Tibial nerve (tissue), 4 donors: ENCODE measurements at regions not wholly inside any gene's neighbourhood (a gene's known extent, or its start where the extent isn't known, plus 50 kb on each side); places are given as distances from the start of the nearest gene placed in this dataset.
"Not testable (repeated sequence)": the region's sequence is repeated elsewhere in the genome, so short reads cannot be mapped to it uniquely, and the experiment has no call there.

ENCODE experiments used
- DNase-seq, 2 donors: peaks; one replicate each; pipeline ENCODE4 v3.0.0-alpha.2; 2019; ENCODE audit warnings: low spot score in 2 of 2
- H3K27ac ChIP-seq, 4 donors: fragments of 200-600 bp; sonication (generic) in 3 of 4; one replicate each; pipeline ENCODE4 v1.5.1; 2017 to 2019; ENCODE audit warnings: mild to moderate bottlenecking in 1 of 4
- H3K27me3 ChIP-seq, 2 donors: fragments of 200-600 bp; sonication (generic) in 1 of 2; one replicate each; pipeline versions ENCODE4 v1.5.1 to v1.6.0; 2017 to 2019
- H3K36me3 ChIP-seq, 3 donors: fragments of 200-600 bp; sonication (generic); one replicate each; pipeline ENCODE4 v1.5.1; 2018 to 2019
- H3K4me1 ChIP-seq, 4 donors: fragments of 200-600 bp; sonication (generic) in 3 of 4; one replicate each; pipeline ENCODE4 v1.5.1; 2017 to 2019
- H3K4me3 ChIP-seq, 4 donors: fragments of 200-600 bp; sonication (generic) in 3 of 4; one replicate each; pipeline ENCODE4 v1.5.1; 2017 to 2019; ENCODE audit warnings: mild to moderate bottlenecking in 1 of 4, moderate library complexity in 1 of 4
- H3K9me3 ChIP-seq, 4 donors: fragments of 200-600 bp; sonication (generic) in 3 of 4; one replicate each; pipeline ENCODE4 v1.5.1; 2017 to 2019
- EP300 ChIP-seq, 2 donors: sonication (generic); formaldehyde crosslinking; IDR thresholded peaks; one replicate each; pipeline ENCODE4 v1.6.1; 2017; ENCODE audit warnings: antibody characterized with exemption in 2 of 2, mild to moderate bottlenecking in 1 of 2
- POLR2A ChIP-seq, 2 donors: fragments of 450-650 bp; IDR thresholded peaks; one replicate each; pipeline ENCODE4 v1.6.1; 2017; ENCODE audit warnings: antibody characterized with exemption in 2 of 2, mild to moderate bottlenecking in 2 of 2, moderate library complexity in 2 of 2
- WGBS, 2 donors: methylation state at CpG; one replicate each; pipeline ENCODE4 v1.1.5; 2018; 5-methylcytosine and 5-hydroxymethylcytosine counted together
- TF ChIP-seq, protein P1 (sequence below), 5 experiments: fragments of 200-600 bp in 3 of 5; fragments of 450-650 bp in 2 of 5; sonication (generic) in 3 of 5; IDR thresholded peaks; one replicate each; pipeline ENCODE4 v1.5.1; 2016 to 2019; ENCODE audit warnings: antibody characterized with exemption in 5 of 5, mild to moderate bottlenecking in 3 of 5, moderate library complexity in 2 of 5

- Histone ChIP-seq H3K9me3 (peaks cover 0 to 12% (median 0%) of the 10 kb centered on the region in 4 donors), H3K36me3 (no peaks in the 10 kb centered on the region), H3K4me1 (no peaks in the 10 kb centered on the region), H3K4me3 (no peak overlapping the region), H3K27me3 (no peaks in the 10 kb centered on the region), H3K27ac (no peak overlapping the region)
- TF ChIP-seq POLR2A (IDR thresholded peaks at IDR 0.05) (no peak), EP300 (IDR thresholded peaks at IDR 0.05) (no peak)
- TF ChIP-seq, protein P1, sequence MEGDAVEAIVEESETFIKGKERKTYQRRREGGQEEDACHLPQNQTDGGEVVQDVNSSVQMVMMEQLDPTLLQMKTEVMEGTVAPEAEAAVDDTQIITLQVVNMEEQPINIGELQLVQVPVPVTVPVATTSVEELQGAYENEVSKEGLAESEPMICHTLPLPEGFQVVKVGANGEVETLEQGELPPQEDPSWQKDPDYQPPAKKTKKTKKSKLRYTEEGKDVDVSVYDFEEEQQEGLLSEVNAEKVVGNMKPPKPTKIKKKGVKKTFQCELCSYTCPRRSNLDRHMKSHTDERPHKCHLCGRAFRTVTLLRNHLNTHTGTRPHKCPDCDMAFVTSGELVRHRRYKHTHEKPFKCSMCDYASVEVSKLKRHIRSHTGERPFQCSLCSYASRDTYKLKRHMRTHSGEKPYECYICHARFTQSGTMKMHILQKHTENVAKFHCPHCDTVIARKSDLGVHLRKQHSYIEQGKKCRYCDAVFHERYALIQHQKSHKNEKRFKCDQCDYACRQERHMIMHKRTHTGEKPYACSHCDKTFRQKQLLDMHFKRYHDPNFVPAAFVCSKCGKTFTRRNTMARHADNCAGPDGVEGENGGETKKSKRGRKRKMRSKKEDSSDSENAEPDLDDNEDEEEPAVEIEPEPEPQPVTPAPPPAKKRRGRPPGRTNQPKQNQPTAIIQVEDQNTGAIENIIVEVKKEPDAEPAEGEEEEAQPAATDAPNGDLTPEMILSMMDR (IDR thresholded peaks at IDR 0.05), result no peak
- WGBS, 2 donors, result 61 to 62% methylated on average over 4 of the region's 4 CpGs
- DNase-seq, result no peak
Observed at GRCh38 chr16:64679976-64680690, 441.7 kb downstream of the CDH11 start.

GRCh38 chr16:64669573-64669972 is 452.3 kb downstream of the CDH11 start:
- H3K36me3 ChIP-seq, result no peaks in the 10 kb centered on the region
- no peaks in the 10 kb centered on the region for H3K4me1 ChIP-seq
- 94 to 95% methylated on average over 8 of the region's 8 CpGs for WGBS, 2 donors
- no peak for DNase-seq
- peaks cover 0 to 8% (median 0%) of the 10 kb centered on the region in 4 donors for H3K9me3 ChIP-seq
- TF ChIP-seq POLR2A (IDR thresholded peaks at IDR 0.05), result no peak
- TF ChIP-seq, protein P1 (IDR thresholded peaks at IDR 0.05), result no peak
- no peak for TF ChIP-seq EP300 (IDR thresholded peaks at IDR 0.05)
- H3K27ac ChIP-seq, result no peak overlapping the region
- H3K4me3 ChIP-seq, result no peak overlapping the region
- no peaks in the 10 kb centered on the region for H3K27me3 ChIP-seq

DNA sequence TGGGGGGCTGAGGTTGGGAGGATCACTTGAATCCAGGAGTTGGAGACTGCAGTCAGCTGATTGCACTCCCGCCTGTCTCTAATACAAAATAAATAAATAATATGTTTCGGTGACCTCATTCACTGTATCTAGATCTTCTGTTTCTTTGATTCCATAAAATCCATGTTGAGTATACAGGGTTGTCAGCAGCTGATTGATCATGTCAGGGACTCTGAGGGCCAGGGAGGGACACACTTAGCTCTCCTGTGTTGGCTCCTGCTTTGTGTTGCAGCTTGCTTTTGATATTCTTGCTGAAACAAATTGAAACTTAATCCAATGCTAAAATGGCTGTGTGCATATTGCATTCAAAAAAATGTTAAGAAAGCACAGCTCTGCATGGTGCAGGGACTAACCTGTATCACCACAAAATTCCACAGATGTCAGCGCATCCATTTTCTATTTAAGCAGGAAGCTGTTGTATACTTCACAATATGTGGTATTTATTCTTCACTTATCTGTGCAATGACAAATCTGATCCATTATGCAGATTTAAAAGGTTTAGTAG is 454.5 kb downstream of the CDH11 start:
- no peak for DNase-seq
- Histone ChIP-seq H3K4me1 (no peaks in the 10 kb centered on the region), H3K27ac (no peak overlapping the region), H3K9me3 (no peaks in the 10 kb centered on the region), H3K36me3 (no peaks in the 10 kb centered on the region), H3K4me3 (no peak overlapping the region), H3K27me3 (no peaks in the 10 kb centered on the region)
- TF ChIP-seq, protein P1 (IDR thresholded peaks at IDR 0.05), result no peak
- TF ChIP-seq POLR2A (IDR thresholded peaks at IDR 0.05) (no peak), EP300 (IDR thresholded peaks at IDR 0.05) (no peak)
- WGBS, 2 donors, result 94 to 100% methylated on average over 3 of the region's 3 CpGs

- not testable (repeated sequence) for H3K4me3 ChIP-seq, DNase-seq, H3K27ac ChIP-seq
Observed at GRCh38 chr16:64662312-64662711, 459.6 kb downstream of the CDH11 start.

DNA sequence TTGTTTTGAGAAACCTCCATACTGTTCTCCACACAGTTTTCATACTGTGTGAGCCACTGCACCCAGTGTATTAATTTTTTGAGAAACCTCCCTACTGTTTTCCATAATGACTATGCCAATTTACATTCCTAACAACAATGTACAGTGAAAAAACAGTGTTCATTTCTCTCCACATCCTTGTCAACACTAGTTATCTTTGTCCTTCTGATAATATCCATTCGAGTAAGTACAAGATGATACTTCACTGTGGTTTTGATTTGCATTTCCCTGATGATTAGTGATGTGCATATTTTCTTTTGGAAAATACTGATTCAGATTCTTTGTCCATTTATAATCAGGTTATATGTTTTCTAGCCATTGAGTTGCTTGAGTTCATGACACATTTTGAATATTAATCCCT is 462.0 kb downstream of the CDH11 start:
- Histone ChIP-seq H3K36me3 (no peaks in the 10 kb centered on the region), H3K27me3 (no peaks in the 10 kb centered on the region), H3K9me3 (no peaks in the 10 kb centered on the region), H3K4me3 (no peak overlapping the region), H3K27ac (no peak overlapping the region), H3K4me1 (no peaks in the 10 kb centered on the region)
- WGBS, 2 donors, result 55 to 62% methylated on average over 1 of the region's 1 CpG
- TF ChIP-seq POLR2A (IDR thresholded peaks at IDR 0.05), result no peak
- no peak for DNase-seq

More at GRCh38 chr16:64662312-64662711, 459.6 kb downstream of the CDH11 start:
- not testable (repeated sequence) for H3K9me3 ChIP-seq, H3K27me3 ChIP-seq, H3K36me3 ChIP-seq, H3K4me1 ChIP-seq

DNA sequence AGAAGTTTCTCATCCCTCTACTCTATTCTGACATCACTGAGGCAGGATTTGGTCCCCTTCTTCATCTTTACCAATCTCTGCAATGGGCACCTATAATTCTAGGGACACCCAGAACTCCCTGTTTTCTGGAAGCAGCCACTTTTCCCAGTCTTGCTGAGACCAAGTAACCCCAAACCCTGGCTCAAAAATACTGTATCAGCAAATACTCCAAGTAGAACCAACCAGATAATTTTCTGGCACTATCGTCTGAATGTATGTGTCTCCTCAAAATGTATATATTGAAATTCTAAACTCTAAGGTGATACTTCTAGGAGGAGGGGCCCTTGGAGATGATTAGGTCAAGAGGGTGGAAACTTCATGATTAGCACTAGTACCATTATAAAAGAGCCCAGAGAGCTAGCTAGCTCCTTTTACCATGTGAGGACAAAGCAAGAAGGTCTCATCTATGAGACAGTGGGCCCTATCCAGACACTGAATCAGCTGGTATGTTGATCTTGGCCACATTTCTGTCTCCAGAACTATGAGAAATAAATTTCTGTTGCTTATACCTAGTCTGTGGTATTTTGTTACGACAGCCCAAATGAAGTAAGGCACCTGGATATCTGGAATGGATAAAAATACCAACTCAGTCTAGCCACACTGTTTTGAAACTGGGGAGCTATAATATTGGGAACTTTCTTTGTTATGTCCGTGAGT is 464.4 kb downstream of the CDH11 start:
- TF ChIP-seq, protein P1 (IDR thresholded peaks at IDR 0.05), result no peak
- no peak for TF ChIP-seq EP300 (IDR thresholded peaks at IDR 0.05)
- no peak for TF ChIP-seq POLR2A (IDR thresholded peaks at IDR 0.05)
- Histone ChIP-seq H3K9me3 (no peaks in the 10 kb centered on the region), H3K4me1 (no peaks in the 10 kb centered on the region), H3K36me3 (no peaks in the 10 kb centered on the region), H3K27ac (no peak overlapping the region), H3K4me3 (no peak overlapping the region), H3K27me3 (no peaks in the 10 kb centered on the region)
- WGBS, 2 donors, result 87 to 88% methylated on average over 3 of the region's 3 CpGs
- DNase-seq, result no peak
